NCI-H82 treated with DMSO at 0.1 percent for 48 hours (cell line): ENCODE measurements at regions not wholly inside any gene's neighbourhood (a gene's known extent, or its start where the extent isn't known, plus 50 kb on each side); places are given as distances from the start of the nearest gene placed in this dataset.
A peak's percentile ranks its signal among the peaks of the same experiment; 100 is the strongest.
"Not testable (repeated sequence)": the region's sequence is repeated elsewhere in the genome, so short reads cannot be mapped to it uniquely, and the experiment has no call there.

ENCODE experiments used
- DNase-seq: peaks from one replicate; lab custom pipeline; 2025; ENCODE audit not compliant: unreplicated experiment; lab: John Stamatoyannopoulos, UW

- DNase-seq, result no peak
Observed at GRCh38 chr12:111122458-111122878, 202.1 kb upstream of the MYL2 start.

- peak; percentile 81 for DNase-seq
Observed at GRCh38 chr12:111121840-111122239, 201.5 kb upstream of the MYL2 start.

GRCh38 chr12:111120578-111120977 lies 200.2 kb upstream of the MYL2 start:
- peak; percentile 3 for DNase-seq

GRCh38 chr12:111117017-111117416 lies 196.6 kb upstream of the MYL2 start:
- no peak for DNase-seq

- DNase-seq, result not testable (repeated sequence)
Observed at GRCh38 chr12:111113313-111113712, 192.9 kb upstream of the MYL2 start.

GRCh38 chr12:111112311-111113098 lies 192.1 kb upstream of the MYL2 start:
- DNase-seq, result no peak

GRCh38 chr12:111111681-111112080 lies 191.3 kb upstream of the MYL2 start:
- no peak for DNase-seq

- no peak for DNase-seq
Observed at GRCh38 chr12:111110556-111110955, 190.2 kb upstream of the MYL2 start.

GRCh38 chr12:111108726-111109125 lies 188.3 kb upstream of the MYL2 start:
- DNase-seq, result no peak

- DNase-seq, result no peak
Observed at GRCh38 chr12:111107392-111108178, 187.2 kb upstream of the MYL2 start.

- DNase-seq, result no peak
Observed at GRCh38 chr12:111105294-111105693, 184.9 kb upstream of the MYL2 start.

GRCh38 chr12:111103583-111103982 lies 183.2 kb upstream of the MYL2 start:
- no peak for DNase-seq

- no peak for DNase-seq
Observed at GRCh38 chr12:111102102-111102739, 181.8 kb upstream of the MYL2 start.

GRCh38 chr12:111101003-111101402 lies 180.6 kb upstream of the MYL2 start:
- DNase-seq, result no peak

- DNase-seq, result no peak
Observed at GRCh38 chr12:111100554-111100953, 180.2 kb upstream of the MYL2 start.

GRCh38 chr12:111100003-111100402 lies 179.6 kb upstream of the MYL2 start:
- DNase-seq, result no peak

- no peak for DNase-seq
Observed at GRCh38 chr12:111099186-111099585, 178.8 kb upstream of the MYL2 start.

- DNase-seq, result no peak
Observed at GRCh38 chr12:111094157-111095010, 174.0 kb upstream of the MYL2 start.

GRCh38 chr12:111093428-111094142 lies 173.2 kb upstream of the MYL2 start:
- DNase-seq, result no peak

GRCh38 chr12:111091051-111091450 lies 170.7 kb upstream of the MYL2 start:
- no peak for DNase-seq
